ENCODE measurements at regions not wholly inside any gene's neighbourhood (a gene's known extent, or its start where the extent isn't known, plus 50 kb on each side); places are given as distances from the start of the nearest gene placed in this dataset.
"Not testable (repeated sequence)": the region's sequence is repeated elsewhere in the genome, so short reads cannot be mapped to it uniquely, and the experiment has no call there.

DNA sequence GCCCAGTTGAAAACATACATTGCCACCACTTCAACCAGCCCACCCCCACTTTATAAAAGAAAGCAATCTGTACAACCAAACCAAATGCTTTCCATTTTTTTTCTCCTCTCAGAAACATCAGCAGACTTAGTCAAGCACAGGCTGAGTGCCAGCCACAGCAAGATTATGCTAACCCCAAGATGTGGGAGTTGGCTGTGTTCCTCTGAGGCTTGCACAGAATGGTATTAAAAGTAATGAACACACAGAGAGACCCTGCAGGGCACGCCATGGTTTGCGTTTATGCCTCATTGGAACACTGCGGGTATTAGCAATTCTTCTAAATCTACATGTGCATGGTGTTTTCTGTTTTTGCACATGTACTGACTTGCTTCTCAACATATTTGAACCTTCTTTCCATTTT is 419.9 kb upstream of the GRAMD2B start:
- DNase-seq (ENCODE audit: low spot score): peak; percentile 47

DNA sequence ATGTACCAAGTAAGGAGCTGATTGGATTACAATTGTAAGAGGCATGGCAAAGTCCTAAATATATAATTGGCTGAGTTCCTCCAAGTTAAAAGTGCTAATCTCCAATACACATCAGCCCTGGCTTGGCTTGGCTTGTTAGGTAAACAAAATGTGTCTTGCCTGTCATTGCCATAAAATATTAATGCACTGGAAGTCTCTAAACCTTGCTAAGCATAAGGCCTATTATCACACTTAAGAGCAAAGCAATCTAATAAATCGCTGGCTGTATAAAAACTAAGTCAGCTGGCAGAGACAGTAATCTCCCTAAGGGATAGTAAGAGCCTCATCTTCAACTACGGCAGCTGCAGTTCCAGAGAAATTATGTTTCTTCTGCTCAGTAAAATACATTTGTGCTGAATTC is 418.6 kb upstream of the GRAMD2B start:
- no peak for DNase-seq (ENCODE audit: low spot score)

DNA sequence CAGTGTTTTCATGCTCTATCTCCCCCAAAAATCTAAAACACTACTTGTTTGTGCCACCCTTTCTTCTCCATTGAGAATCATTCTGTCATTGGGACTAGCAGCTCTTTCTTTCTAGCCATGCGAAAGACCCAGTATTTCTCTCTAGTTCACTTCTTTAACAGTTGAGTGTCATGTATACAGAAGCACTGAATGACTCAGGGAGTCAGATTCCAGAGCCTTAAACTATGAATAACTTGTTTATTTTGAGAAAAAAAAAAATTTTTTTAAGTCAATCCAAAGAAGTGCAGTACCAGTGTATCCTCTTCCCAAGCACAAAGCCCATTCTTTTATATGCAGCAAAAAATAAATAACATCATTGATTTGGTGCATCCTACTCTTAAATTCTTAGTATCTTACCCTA is 415.4 kb upstream of the GRAMD2B start:
- DNase-seq (ENCODE audit: low spot score): no peak

DNA sequence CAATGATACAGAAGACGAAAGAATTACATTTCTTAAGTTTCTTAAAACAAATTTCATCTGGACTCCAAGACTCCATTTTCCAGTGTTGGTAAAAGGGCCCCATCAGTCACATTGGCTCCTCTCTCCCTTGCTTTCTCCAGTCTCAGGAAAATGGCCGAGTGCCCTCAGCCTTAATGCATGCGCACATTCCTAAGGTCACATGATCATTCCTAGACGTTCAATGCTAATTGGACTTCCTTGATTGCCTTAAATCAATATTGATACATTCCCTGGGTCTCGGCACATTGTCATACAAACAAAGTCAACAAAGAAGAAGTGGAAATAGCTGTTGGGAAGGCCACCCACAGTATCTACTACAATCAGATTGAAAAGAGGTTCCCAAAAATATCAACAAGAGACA is 413.6 kb upstream of the GRAMD2B start:
- DNase-seq (ENCODE audit: low spot score): no peak

DNA sequence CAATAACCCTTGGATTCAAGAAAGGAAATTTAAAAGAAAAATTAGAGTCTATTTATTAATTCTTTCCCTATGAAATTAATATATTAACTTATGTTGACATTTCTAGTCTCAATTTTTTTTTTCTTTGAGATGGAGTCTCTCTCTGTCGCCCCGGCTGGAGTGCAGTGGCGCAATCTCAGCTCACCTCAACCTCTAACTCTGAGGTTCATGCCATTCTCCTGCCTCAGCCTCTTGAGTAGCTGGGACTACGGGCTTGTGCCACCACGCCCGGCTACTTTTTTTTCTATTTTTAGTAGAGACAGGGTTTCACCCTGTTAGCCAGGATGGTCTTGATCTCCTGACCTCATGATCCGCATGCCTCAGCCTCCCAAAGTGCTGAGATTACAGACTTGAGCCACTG is 411.7 kb upstream of the GRAMD2B start:
- not testable (repeated sequence) for DNase-seq (ENCODE audit: low spot score)

DNA sequence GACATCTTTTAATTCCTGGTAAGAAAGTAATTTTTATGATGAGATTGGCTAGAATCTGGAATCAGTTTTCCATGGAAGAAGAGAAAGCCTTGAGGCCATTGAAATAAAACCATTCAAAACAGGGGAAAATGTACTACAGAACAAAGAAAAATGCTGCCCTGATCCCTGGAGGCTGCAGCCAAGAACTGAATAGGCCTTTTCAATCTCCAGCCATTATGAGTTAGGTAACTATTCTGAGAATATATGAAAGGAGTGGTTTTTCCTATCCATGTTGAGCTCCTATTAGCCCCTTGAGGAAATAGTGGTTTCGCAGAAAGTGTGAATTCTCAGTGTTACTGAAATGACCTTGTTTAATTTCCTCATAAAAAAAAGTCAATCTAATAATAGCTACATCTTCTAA is 408.5 kb upstream of the GRAMD2B start:
- DNase-seq (ENCODE audit: low spot score): no peak

DNA sequence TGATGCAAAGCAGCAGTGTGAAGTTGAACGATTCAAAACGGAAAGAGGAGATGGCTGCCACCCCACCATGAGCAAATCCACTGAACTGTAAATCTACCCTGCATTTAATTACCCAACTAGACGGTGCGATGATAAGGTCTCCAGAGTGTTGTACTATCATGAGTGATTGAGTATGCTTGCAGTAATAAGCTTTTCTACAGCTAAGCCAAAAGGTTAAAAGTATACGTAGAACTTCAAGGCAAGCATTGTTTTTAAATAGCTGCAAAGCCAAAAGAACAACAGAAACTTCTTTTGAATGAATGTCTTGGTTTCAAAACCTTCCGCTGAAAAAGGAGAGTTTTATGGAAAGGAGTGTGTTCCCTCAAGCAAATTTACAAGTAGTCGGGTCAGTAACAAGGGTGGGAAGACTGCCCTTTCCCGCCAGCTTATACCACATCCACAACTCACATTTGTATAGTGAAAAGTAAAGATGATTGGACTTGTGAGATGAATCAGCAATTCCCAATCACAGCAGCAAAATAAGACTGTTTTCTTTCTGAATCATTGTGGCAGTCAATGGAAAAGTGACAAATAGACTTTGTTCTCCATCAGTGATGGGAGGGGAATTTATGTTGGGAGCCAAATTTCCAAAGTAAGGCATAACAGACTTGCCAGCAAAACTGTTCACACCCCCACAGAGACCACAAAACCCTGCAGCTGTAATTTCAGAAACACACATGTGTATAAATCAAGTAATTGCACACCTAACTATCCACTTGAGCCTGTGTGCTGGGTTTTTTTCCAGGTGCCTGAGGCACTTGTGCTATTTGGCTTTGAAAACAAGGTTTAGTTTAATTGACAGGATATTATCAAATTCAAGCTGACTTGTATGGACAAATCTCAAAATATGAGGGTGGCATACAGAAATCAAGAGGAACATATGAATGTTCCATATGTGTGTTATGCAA is 407.7 kb upstream of the GRAMD2B start:
- no peak for DNase-seq (ENCODE audit: low spot score)

DNA sequence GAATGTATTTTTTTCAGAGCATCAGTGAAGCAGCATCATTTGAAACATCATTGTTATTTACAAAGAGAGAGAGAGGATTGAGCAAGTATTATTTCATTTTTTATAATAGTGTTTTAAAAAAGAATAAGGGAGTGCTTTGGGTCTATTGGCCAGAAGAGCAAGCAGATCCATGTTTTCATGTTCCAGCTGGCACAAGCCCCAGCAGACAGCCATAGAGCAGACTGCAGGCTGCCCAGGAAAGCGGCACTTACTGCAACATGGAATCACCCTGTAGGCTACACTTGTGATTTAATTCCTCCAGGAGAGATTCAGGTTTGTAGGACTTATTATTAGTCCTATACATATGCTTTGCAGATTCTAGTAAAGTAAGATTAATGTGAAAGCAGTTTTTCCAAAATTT is 407.0 kb upstream of the GRAMD2B start:
- no peak for DNase-seq (ENCODE audit: low spot score)

DNA sequence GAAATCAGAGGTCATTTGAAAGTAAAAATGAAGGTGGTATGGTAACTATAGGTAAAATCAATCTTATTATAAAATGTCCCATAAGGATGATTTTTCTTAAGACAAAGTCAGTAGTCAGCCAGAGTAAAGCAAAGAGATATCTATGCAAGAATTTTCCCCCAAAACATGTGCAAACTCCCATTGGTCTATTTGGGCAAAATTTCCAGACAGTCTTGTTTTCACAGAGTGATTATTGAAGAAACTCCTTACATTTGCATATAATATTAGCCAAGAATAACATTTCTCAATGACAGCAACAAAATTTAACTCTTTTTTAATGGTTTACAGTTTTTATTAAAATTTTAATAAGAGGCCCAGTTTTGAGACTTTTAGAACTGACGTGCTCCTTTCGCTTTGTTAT is 406.1 kb upstream of the GRAMD2B start:
- no peak for DNase-seq (ENCODE audit: low spot score)

DNA sequence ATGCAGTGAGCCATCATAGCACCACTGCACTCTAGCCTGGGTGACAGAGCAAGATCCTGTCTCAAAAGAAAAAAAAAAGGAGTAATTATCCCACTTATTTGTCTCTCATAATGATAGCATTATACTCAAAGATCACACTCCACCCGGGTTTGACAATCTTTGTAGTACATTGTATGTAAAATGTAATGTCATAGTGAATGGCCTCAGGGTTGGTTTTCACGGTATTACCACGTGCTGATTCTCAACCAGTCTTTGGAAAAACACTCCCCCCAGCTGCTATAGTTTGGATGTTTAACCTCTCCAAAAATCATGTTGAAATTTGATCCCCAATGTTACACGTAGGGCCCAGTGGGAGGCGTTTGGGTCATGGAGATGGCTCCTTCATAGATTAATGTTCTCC is 402.4 kb upstream of the GRAMD2B start:
- DNase-seq (ENCODE audit: low spot score): no peak

DNA sequence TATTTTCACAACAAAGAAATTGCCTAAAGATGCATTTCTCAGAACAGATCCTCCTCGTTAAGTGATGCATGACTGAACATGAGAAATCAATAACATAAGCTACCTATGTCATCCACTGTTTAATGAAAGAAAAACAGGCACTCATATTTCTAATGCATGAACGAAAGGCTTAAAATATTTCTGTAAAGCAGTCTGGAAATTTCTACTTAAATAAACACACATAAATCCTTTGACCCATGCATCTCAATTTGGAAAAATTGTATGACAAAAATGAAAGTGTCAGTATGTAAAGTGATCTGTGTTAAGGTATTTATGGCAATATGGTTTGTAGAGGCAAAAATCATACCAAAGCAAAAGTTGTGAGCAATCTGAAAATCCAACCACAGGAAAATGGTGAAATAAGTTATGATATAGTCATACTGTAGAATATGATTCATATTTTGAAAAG is 399.2 kb upstream of the GRAMD2B start:
- no peak for DNase-seq (ENCODE audit: low spot score)

DNA sequence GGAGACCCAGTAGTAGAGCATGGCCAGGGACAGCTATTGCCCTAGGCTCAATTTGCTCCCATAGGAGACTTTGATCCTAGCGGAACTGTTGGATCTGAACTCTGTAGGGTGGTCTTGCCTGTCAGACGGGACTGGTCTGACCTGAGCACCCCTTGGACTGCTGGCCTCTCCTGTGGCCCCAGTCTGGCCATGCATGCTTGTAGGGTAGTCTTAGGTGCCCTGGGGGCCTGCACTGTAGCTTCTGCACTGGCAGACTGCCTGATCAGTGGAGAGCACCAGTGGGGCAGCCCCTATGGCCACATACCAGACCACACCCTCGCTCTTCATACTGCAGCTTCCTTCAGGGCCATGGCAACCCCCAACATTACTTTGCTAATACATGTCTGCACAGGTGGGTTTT is 396.1 kb upstream of the GRAMD2B start:
- DNase-seq (ENCODE audit: low spot score): no peak

DNA sequence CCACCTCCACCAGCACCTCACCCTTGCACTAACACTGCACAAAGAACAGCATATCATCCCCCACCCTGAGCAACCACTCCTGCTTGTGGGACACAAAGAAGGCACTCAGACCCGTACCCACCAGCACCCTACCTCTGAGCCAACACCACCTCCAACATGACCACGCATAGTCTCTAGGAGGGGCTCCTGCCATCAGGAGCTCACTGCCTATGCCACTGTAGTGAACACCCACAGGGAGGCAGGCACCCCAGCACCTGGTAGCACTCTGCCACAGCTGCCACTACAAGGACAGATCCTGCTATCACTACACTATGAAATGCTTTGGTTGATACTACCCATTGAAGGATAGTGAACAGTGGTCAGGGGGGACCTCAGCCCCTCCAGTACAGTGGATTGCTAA is 395.6 kb upstream of the GRAMD2B start:
- no peak for DNase-seq (ENCODE audit: low spot score)

DNA sequence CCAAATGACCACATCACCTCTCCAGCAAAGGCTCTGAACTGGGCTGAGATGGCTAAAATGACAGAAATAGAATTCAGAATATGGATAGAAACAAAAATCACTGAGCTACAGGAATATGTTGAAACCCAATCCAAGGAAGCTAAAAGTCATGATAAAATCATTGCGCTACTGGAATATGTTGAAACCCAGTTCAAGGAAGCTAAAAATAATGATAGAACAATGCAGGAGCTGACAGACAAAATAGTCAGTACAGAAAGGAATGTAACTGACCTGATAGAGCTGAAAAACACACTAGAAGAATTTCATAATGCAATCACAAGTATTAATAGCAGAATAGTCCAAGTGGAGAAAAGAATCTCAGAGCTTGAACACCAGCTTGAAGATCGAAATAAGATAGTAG is 394.9 kb upstream of the GRAMD2B start:
- no peak for DNase-seq (ENCODE audit: low spot score)

DNA sequence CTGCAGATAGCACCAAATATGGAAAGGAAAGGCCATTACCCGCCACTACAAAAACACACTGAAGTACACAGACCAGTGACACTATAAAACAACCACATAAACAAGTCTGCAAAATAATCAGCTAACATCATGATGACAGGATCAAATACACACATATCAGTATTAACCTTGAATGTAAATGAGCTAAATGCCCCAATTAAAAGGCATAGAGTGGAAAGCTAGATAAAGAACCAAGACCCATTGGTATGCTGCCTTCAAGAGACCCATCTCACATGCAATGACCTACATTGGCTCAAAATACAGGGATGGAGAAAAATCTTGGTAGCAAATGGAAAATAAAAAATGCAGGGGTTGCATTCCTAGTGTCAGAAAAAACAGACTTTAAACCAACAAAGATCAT is 393.9 kb upstream of the GRAMD2B start:
- not testable (repeated sequence) for DNase-seq (ENCODE audit: low spot score)

DNA sequence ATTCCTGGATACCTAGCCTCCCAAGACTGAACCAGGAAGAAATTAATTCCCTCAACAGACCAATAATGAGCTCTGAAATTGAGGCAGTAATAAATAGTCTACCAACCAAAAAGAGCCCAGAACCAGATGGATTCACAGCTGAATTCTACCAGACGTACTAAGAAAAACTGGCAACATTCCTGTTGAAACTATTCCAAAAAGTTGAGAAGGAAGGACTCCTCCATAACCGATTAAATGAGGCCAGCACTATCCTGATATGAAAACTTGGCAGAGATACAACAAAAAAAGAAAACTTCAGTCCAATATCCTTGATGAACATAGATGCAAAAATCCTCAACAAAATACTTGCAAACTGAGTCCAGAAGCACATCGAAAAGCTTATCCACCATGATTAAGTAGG is 392.5 kb upstream of the GRAMD2B start:
- no peak for DNase-seq (ENCODE audit: low spot score)

DNA sequence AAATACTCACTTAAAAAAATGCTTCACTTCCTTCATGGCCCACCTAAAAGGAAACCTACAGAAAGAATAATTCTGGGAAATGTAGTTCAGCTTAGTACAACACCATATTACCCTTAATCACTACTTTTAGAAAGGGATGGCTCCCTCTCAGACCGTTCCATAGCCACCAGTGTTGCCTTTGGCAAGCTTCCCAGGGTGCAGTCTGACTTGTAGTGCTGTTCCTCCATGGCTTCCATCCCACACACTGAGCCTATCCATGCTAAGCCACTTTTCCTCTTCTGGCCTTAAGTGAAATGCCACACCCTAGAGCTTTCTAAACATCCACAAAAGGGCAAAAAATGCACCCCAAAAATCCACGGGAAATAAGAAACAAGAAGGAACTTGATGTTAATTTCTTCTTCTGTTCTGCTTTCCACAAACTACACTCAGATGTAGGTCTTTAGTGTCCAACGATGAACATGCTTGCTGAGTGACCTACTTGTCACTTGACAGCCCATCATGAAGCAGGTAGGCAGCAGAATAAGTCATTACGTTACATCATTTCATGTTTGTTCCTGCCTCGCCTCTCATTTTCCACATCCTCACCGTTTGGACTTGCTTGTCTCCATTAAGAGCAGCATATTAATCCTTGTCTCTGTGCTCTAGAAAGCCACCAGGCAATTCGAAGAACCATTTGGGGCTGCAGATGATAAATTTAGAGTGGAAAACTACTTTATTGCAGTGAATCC is 391.1 kb upstream of the GRAMD2B start:
- DNase-seq (ENCODE audit: low spot score): no peak

DNA sequence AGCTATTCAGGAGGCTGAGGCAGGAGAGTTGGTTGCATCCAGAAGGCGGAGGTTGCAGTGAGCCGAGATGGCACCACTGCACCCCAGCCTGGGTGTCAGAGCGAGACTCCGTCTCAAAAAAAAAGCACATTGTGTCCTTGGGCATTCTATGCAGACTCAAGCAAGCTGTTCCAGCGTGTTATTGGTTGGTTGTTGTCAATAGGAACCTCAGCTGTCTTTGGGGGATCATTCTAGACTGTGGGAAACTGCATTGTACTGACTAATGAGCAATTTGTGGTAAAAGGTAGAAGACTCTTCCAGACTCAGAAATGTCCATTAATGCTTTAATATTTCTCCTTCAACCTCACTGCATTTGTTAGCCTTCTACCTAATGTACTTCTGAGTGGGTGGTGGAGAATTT is 379.5 kb upstream of the GRAMD2B start:
- no peak for DNase-seq (ENCODE audit: low spot score)

DNA sequence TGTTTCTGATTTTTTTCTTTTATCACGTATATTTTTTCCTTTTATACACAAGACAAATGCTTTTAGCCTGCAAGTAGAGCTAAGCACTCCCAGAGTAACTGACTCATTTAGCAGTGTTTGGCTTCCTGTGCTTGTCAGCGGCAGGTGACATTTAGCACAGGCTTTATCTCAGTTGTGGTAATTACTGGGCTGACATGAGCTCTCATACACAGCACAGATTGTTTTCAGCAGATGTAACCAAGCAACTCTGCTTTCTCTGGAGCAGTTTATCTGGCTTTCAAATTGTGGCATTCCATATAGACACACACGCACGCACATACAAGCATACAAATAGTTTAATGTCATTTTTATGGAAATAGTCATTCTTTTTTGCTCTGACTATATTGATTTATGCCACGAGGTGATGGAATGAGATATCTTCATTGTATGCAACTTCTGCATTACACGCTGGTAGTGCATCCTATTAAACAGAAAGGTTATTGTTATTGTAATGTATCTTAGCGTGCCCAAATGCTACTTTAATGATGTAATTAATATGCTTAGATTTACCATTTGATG is 379.0 kb upstream of the GRAMD2B start:
- DNase-seq (ENCODE audit: low spot score): no peak

DNA sequence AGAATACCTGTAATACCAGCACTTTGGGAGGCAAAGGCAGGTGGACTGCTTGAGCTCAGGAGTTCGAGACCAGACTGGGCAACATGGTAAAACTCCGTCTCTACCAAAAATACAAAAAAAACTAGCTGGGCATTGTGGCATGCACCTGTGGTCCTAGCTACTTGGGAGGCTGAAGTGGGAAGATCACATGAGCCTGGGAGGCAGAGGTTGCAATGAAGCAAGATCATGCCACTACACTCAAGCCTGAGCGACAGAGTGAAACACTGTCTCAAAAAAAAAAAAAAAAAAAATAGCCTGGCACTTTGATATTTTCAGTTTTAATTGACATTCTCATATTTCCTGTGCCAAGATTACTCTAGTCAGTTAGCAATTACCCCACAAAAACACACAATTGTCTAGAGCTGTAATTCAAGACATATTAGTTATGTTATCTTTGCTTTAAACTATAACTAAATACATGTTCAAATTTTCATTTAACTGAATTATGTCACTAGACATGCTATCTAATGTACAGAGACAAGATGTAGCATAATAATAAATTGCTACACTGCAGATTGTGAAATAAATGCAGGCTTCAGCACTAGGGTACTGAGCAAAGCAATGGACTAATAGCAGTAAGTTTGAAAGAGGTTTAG is 378.2 kb upstream of the GRAMD2B start:
- DNase-seq (ENCODE audit: low spot score): no peak

DNA sequence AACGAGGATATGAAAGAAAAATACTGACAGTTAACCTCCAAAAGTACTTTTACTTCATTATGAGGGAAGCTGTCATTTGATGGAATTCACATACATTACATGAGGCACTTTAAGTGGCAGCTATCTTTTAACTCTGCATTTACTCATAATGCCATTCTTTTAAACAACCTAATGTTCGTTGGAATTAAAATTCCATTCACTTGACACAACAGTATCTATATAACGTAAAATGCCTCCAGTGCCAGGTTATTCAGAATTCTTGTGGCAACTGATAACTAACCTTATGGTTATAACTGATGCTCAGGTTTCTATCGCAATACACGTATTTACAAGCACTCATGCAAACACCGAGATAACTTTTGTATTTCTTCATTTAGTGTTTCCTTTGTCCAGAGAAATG is 376.9 kb upstream of the GRAMD2B start:
- DNase-seq (ENCODE audit: low spot score): no peak

DNA sequence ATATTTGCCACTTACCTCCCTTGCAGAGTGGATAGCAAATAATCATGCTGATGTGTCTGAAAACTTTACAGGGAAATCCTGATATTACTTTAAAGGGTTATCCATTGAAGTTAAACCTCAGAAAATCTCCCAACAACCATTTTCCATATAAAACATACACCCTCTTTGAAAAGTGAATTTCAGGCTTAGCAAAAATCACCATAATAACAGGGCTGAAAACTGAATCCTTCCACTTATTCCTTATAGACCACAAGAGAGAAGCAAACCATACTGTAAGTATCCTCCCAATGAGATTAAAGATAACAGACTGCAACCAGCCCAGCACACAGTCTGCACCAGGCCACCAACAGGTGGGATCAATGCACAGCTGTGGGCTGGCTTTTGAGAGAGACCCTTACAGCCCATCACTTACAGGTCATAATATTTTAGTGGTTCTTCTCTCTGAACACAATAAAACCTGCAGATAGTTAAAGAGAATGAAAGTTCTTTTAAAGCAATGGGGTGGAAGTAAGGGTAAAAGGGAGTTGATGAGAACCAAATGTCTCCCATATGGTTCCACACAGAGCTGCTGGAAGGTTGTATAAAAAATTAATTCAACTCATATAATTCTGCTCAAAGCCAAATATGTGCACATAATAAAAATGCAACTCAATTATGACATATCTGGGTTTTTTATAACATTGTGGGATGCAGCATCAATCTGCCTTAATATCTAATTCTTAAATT is 376.2 kb upstream of the GRAMD2B start:
- DNase-seq (ENCODE audit: low spot score): no peak
